Stimulated activated CD4-positive, alpha-beta T cell treated with anti-CD3 and anti-CD28 coated beads, Interleukin-12 subunit alpha, Interleukin-12 subunit beta, amount 100 ng/mL, for 48 hours (primary cell): ENCODE measurements at regions not wholly inside any gene's neighbourhood (a gene's known extent, or its start where the extent isn't known, plus 50 kb on each side); places are given as distances from the start of the nearest gene placed in this dataset.
"Not testable (repeated sequence)": the region's sequence is repeated elsewhere in the genome, so short reads cannot be mapped to it uniquely, and the experiment has no call there.

Source experiments
- DNase-seq, 3 donors: peaks; one replicate each; pipeline ENCODE4 v3.0.0-alpha.2; 2020; ENCODE audit warnings: low read depth in 2 of 3, low spot score in 1 of 3

DNA sequence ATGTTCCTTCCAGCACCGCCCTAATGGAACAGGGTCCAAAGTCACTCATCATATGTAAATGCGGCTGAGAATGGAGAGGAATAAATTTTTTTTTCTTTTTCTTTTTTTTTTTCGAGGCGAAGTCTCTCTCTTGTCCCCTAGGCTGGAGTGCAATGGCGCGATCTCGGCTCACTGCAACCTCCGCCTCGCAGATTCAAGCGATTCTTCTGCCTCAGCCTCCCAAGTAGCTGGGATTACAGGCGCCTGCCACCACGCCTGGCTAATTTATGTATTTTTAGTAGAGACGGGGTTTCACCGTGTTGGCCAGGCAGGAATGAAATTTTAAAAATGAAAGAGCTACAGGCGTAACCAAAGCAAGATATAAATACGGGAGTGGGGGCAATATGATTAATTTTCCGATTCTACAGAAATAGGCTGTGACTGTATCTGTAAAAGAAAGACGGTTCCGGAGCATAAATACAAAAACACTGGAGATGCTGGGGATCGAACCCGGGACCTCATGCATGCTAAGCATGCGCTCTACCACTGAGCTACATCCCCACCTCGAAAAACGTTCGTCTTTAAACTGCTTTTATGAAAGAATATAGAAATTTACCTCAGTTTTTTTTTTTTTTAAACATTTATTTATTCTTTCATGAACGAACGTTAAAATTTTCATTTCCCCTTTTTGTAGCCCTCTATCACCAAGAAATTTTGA is 132.2 kb downstream of the GPX5 start:
- peak; percentile 48 to 68 (median 58) for DNase-seq

DNA sequence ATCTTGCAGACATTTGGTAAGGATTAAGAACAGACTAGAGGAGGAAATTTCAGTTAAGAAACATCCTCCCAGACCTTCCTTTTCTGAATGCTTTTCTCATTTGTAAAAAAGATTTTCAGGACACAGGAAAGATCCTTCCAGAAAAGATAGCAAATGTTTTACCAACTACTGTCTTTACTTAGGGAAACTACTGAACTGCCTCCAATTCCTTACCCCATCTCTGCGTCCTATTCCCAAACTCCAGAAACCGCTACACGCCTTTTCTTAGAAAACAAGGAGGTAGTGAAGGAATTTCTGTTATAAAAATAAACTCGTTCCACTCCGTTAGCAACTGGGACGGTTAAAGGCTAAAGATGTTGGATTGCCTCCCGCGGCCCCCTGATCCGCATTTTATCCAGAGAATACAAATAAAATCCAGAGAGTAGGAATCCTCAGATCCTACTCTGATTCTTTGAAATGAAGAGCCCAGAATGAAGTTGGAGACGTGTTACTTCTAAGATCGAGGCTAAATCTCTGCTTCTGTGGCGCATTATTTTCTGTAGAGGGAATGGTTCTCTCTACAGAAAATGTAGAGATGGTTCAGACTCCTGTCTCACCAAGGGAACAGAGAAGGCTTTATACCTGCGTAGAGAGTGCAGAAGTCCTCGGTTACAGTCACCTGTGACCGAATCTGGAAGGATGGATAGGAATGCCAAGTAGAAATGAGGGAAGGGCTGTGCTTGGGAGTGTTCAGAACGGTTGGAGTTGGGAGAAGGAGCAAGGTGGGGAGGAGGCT is 133.0 kb downstream of the GPX5 start:
- DNase-seq, result no peak

DNA sequence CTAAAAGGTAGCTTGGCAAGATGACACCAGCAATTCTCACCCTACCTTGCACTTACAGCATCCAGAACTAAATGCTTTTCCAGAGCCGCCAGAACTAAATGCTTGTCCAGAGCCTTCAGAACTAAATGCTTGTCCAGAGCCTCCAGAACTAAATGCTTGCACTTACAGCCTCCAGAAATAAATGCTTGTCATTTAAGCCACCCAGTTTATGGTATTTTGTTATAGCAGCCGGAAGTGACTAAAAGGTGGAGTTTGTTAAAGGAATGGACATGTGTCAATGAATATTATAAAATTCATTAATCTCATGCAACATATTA is 133.5 kb downstream of the GPX5 start:
- DNase-seq, result no peak

GRCh38 chr6:28661097-28661713 is 135.5 kb downstream of the GPX5 start:
- no peak for DNase-seq

- DNase-seq, result no peak
Measured at GRCh38 chr6:28664870-28665396, 139.3 kb downstream of the GPX5 start.

GRCh38 chr6:28673417-28673786 is 147.7 kb downstream of the GPX5 start:
- no peak for DNase-seq

GRCh38 chr6:28673787-28674671 is 148.3 kb downstream of the GPX5 start:
- DNase-seq, result peak; percentile 59 to 69 (median 68)

- no peak for DNase-seq
Measured at GRCh38 chr6:28675600-28675999, 149.9 kb downstream of the GPX5 start.

DNA sequence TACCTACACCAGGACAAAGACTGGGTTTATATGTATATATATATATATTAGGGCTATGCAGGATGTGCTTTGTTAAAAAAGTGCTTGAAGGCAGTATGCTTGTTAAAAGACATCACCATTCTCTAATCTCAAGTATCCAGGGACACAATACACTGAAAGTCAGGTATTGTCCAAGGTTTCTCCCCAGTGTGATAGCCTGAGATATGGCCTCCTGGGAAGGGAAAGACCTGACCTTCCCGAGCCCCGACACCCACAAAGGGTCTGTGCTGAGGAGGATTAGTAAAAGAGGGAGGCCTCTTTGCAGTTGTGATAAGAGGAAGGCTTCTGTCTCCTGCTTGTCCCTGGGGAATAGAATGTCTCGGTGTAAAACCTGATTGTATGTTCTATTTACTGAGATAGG is 156.9 kb downstream of the GPX5 start:
- DNase-seq, result no peak

DNA sequence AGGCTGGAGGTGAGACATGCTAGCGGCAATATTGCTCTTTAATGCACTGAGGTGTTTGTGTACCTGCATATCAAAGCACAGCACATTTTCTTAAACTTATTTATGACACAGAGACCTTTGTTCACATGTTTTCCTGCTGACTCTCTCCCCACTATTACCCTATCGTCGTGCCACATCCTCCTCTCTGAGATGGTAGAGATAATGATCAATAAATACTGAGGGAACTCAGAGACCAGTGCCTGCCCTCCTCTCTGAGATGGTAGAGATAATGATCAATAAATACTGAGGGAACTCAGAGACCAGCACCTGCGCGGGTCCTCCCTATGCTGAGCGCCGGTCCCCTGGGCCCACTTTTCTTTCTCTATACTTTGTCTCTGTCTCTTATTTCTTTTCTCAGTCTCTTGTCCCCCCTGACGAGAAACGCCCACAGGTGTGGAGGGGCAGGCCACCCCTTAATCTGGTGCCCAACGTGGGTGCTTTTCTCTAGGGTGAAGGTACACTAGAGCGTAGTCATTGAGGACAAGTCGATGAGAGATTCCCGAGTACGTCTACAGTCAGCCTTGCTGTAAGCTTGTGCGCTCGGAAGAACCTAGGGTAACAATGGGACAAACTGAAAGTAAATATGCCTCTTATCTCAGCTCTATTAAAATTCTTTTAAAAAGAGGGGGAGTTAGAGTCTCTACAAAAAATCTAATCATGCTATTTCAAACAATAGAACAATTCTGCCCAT is 157.4 kb downstream of the GPX5 start:
- not testable (repeated sequence) for DNase-seq

GRCh38 chr6:28683945-28684538 is 158.4 kb downstream of the GPX5 start:
- DNase-seq, result no peak

DNA sequence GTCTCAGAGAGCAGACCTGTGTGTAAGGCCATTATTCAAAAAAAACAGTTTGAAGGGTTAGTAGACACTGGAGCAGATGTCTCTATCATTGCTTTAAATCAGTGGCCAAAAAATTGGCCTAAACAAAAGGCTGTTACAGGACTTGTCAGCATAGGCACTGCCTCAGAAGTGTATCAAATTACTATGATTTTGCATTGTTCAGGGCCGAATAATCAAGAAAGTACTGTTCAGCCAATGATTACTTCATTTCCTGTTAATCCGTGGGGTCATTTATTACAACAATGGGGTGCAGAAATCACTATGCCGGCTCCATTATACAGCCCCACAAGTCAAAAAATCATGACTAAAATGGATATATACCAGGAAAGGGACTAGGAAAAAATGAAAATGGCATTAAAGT is 160.3 kb downstream of the GPX5 start:
- not testable (repeated sequence) for DNase-seq

DNA sequence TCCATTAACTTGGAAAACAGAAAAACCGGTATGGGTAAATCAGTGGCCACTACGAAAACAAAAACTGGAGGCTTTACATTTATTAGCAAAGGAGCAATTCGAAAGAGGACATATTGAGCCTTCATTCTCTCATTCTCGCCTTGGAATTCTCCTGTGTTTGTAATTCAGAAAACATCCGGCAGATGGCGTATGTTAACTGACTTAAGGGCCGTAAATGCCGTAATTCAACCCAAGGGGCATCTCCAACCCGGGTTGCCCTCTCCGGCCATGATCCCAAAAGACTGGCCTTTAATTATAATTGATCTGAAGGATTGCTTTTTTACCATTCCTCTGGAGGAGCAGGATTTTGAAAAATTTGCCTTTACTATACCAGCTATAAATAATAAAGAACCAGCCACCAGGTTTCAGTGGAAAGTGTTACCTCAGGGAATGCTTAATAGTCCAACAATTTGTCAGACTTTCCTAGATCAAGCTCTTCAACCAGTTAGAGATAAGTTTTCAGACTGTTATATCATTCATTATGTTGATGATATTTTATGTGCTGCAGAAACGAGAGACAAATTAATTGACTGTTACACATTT is 160.9 kb downstream of the GPX5 start:
- peak in 2 of 3 donors; percentile 22 to 82 for DNase-seq

GRCh38 chr6:28687309-28687981 is 161.8 kb downstream of the GPX5 start:
- not testable (repeated sequence) for DNase-seq

- not testable (repeated sequence) for DNase-seq
Measured at GRCh38 chr6:28691991-28692390, 166.3 kb downstream of the GPX5 start.

- DNase-seq, result no peak
Measured at GRCh38 chr6:28693033-28693750, 167.5 kb downstream of the GPX5 start.

- DNase-seq, result no peak
Measured at GRCh38 chr6:28693751-28694443, 168.2 kb downstream of the GPX5 start.

GRCh38 chr6:28695715-28696114 is 170.0 kb downstream of the GPX5 start:
- DNase-seq, result no peak
